ENCODE measurements at regions not wholly inside any gene's neighbourhood (a gene's known extent, or its start where the extent isn't known, plus 50 kb on each side); places are given as distances from the start of the nearest gene placed in this dataset.
"Not testable (repeated sequence)": the region's sequence is repeated elsewhere in the genome, so short reads cannot be mapped to it uniquely, and the experiment has no call there.

DNA sequence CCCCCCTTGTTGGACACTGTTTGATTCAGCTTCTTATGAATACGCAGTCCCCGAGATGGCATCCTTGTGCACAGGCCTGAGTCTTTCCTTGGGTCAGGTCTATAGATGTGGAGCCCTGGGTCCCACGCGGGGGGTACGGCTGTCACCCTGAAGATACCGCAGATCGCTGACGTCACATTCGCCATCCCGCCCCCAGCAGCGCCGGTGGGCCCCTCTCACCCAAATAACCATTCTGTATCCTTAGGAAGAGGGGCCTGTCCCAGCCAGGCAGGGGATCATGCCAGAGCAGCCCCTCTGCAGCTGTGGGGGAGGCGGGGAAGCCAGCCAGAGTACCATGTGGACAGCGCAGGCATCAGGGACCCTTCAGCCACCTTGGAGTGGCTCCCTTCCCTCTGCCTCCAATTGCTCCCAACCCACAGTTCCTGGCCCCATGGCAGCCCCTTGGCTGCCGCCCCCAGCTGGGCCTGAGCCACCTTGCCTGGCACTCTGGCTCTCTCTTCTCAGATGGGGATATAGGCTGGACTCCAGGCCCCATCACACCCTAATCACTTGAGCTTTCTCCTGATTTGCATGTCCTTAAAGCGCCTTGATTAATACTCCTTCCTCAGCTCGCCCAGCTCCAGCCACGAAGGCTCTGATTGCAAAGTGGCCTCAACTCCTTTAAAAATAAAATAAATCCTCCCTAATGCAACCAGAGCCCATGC, 189.8 kb downstream of the C9orf50 start:
- DNase-seq = no peak

- no peak for DNase-seq
These were observed 191.9 kb downstream of the C9orf50 start for GRCh38 chr9:129428864-129429577.

GRCh38 chr9:129427149-129427548, 193.8 kb downstream of the C9orf50 start:
- no peak for DNase-seq

- DNase-seq = not testable (repeated sequence)
These were observed 197.1 kb downstream of the C9orf50 start for GRCh38 chr9:129423755-129424154.

DNA sequence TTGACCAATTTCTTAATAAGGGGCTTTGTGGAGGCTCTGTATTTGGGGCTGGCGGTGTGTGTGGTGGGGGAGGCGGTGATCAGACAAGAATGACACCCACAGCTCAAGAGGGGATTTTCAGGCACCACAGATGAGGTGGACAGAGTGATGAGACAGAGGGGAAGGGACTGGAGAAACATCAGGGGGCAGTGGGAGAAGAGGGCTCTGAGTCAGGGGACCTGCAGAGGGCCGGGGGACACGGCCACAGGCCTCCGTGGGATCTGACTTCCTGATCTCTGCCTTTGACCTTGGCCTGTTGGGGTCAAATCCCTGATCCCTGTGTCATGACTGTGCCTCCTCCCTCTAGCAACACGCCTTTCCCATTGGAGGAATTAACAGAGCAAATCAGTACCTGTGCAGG, 197.7 kb downstream of the C9orf50 start:
- DNase-seq = no peak

DNA sequence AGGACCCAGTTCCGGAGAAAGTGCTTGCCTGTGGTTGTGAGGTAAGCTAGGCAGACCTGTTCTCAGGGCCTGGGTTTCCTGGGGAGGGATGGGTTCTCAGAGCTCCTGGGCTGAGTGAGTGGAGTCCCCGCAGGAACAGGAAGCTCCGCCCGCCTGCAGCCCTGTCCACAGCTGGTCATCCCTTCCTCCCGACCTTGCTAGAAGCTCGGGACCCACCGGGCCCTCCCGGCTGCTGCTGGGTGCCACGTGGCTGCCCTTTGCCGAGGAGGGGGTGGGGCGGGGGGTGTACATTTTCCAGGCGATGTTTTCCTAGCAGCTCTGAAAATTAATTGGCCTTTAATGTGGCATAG, 198.1 kb downstream of the C9orf50 start:
- DNase-seq = no peak

DNA sequence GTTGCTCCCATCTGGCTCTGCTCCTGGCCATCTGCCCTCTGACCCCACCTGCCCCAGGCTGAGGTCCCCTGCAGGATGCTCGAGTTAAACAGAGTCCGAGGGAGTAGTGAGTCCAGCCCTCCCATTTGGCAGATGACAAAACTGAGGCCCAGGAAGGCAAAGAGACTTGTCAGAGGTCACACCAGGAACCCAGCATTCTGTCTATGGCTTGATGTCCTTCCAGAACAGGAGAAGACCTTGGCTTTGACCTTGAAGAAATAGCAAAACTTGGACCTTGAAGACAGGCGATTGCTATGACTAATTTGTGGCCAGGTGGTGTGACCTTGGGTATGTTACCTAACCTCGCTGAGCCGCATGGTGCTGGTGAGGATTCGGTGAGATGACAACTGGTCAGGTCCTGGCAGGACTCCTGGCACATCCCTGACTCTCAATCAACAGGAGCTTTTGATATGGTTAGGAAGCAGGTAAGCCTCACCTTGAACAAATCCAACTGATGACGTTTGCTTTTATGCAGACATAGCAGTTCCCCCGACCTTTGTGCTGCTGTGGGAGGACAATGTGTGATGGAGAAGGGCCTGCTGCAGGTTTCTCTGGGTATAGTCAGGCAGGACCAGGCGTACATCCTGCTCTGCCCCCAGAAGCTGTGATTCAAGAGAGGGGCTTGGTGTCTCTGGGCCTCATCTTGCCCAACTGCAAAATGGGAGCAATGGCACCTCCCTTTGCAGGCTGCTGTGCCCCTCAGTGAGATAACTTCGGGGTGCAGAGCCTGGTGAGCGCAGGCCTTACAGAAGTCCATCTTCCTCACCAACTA, 198.7 kb downstream of the C9orf50 start:
- no peak for DNase-seq

- no peak for DNase-seq
These were observed 199.5 kb downstream of the C9orf50 start for GRCh38 chr9:129421371-129421770.

GRCh38 chr9:129420721-129421120, 200.2 kb downstream of the C9orf50 start:
- DNase-seq = no peak

DNA sequence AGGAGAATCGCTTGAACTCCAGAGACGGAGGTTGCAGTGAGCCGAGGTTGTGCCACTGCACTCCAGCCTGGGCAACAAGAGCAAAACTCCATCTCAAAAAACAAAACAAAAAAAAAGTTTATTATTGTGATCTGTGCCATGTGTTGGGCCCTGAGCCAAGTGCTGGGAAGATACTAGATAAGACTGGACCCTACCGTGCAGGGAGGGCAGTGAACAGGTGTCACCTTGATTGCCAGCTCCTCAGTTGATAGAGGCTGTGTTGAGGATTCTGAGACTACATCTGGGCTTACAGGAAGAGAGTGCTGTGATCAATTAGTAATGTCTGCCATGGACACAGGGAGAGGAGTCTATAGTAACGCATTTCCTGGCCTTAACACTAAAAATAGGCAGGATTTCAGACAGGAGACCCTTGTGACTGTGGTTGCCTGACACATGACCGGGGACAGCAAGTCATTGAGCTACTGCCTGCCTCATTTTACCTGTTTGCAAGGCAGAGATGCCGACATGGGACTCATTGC, 201.5 kb downstream of the C9orf50 start:
- no peak for DNase-seq

GRCh38 chr9:129418451-129418850, 202.4 kb downstream of the C9orf50 start:
- no peak for DNase-seq

DNA sequence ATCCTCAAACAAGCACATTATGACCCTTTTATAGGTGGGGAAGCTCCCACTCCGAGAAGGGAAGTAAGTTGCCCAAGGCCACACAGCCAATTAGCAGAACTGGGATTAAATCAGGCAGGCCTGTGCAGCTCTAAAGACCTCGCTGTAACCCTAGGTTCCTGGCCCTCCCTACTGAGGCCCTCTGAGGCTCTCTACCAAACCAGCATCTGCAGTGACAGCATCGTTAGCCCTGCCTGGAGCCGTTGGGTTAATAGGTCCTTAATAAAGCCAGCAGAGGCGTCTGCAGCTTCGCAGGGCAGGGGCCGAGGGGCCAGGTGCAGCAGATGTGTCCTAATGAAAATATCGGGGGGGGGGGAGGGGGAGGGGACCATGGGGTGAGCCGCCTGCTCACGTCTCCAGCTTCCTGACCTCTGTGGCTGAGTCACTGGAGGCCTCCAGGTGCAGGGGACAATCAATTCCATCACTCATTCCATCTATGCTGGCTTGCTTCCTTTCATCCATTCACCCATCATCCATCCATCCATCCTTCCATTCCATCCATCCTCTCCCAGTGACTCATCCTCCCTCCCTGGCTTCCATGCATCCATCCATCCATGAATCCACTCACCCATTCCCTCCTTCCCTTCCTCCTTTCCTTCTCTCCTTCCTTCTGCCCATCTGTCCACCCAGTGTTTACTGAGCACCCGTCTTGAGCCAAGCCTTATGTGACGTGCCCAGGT, 203.9 kb downstream of the C9orf50 start:
- no peak for DNase-seq

- no peak for DNase-seq
These were observed 204.8 kb downstream of the C9orf50 start for GRCh38 chr9:129415942-129416651.

DNA sequence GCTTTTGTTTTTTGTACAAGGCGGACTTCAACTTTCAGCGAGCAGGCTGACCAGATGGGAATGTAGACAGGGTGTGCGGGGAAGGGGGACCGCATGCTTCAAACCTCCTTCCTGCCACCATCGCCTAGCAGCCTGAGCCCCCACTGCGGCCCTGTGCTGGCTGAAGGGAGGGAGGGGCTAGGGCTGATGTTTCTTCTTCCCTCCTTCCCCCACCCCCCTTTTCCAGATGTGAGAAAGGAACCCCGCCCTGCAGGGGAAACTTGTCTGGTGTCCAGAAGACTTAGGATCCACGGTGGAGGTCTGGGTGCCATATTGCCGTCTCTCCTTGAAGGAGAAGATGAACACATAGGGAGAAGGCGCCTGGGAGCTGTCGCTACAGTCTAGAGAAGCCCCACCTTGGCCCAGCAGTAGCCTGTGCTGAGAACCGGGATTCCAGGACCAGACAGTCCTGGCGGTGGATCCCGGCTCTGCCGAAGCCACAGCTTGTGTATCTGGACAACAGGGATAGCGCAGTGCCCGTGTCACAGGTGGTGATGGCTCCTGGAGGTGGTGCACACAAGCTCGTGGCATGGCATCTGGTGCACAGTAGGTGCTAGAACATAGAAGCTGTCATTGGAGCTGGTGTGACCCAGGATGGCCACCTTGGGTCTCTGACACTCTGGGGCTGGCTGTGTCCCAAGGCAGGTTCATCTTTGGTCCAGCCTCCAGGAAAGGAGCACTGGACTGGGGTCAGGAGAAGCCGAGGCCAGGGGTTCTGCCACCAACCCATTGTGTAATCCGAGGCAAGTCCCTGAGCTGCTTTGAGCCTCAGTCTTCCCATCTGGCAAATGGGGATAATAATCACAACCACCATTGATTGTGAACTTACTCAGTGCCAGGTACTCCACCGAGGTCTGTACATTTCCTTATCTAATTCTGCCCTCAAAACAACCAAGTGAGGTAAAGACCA, 205.6 kb downstream of the C9orf50 start:
- no peak for DNase-seq

- DNase-seq = peak; percentile 54
These were observed 206.4 kb downstream of the C9orf50 start for GRCh38 chr9:129414377-129414992.

GRCh38 chr9:129413537-129414376, 207.1 kb downstream of the C9orf50 start:
- peak; percentile 98 for DNase-seq

DNA sequence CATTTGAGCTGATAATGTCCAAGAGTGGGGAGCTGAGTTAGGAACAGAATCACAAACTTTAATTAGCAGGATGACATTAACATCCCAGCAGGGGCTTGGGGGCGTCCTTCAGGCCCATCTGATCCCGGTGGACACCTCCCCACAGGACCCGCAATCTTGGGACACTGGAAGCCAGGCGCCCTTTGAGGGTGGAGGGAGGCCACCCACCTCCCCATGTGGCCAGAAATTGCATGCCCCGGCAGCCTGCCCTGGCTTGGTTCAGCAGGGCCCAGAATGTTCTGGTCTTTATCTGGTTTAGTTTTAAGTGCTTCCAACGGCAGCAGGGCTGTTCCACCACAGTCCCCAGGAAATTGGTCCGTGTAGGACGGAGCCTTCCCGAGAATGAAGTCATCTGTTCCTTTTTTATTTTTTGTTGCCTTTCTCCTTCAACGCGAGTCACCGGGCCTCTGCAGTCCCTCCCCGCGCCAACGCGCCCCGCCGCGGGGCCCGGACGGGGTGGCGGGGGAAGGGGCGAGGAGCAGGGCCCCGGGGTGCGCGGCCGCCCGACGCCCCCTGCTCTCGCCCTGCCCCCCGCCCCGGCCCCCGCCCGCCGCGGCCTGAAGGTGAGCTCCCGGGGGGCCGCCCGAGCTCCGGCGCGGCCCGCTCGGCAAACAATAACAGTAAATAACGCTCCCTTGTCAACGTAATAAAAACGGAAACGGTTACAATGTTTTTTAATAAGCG, 207.9 kb downstream of the C9orf50 start:
- peak; percentile 80 for DNase-seq

DNA sequence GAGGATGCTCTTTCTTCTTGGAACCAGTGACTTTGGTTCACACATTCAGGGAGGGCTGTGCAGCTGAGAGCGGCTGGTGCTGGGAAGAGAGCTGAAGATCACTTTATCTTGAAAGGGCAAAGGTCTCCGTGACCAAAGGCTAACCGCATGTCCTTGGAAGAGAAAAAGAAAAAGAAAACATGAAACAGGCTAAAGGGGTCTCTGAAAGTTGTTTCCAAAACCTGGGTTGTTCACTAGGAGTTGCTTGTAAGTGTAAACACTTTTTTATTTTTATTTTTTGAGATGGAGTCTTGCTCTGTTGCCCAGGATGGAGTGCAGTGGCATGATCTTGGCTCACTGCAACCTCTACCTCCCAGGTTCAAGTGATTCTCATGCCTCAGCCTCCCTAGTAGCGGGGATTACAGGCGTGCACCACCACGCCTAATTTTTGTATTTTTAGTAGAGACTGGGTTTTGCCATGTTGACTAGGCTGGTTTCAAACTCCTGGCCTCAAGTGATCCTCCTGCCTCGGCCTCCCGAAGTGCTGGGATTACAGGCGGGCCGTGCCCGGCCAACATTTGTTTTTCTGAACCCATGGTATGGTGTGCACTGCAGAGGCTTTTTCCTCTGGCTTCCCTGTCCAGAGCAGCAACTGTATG, 208.6 kb downstream of the C9orf50 start:
- DNase-seq = not testable (repeated sequence)

Data from fibroblast of skin of scalp (primary cell).